MM.1S (cell line): ENCODE measurements at regions not wholly inside any gene's neighbourhood (a gene's known extent, or its start where the extent isn't known, plus 50 kb on each side); places are given as distances from the start of the nearest gene placed in this dataset.

Experiments
- DNase-seq: peaks from one replicate; pipeline ENCODE4 v3.0.0-alpha.2; 2015
- H2AFZ ChIP-seq: fragments of 300-600 bp; sonication (generic); 2 replicates; pipeline ENCODE4 v1.6.0; 2016; ENCODE audit warnings: antibody characterized with exemption, low read length
- H3F3A ChIP-seq: fragments of 300-600 bp; sonication (generic); 2 replicates; pipeline ENCODE4 v1.6.1; 2016; ENCODE audit warnings: mild to moderate bottlenecking, antibody characterized with exemption, low read length, moderate library complexity, mixed read lengths; ENCODE audit not compliant: insufficient read depth
- H3K27ac ChIP-seq: fragments of 300-600 bp; sonication (generic); 2 replicates; pipeline ENCODE4 v1.5.1; 2016; ENCODE audit warnings: mild to moderate bottlenecking, low read length
- H3K27me3 ChIP-seq: fragments of 300-600 bp; sonication (generic); replicated peaks from 2 replicates; pipeline ENCODE4 v1.6.0; 2016; ENCODE audit warnings: low read length; ENCODE audit not compliant: insufficient read depth
- H3K36me3 ChIP-seq: fragments of 300-600 bp; sonication (generic); replicated peaks from 2 replicates; pipeline ENCODE4 v1.6.1; 2016; ENCODE audit warnings: mild to moderate bottlenecking, low read length, mixed read lengths; ENCODE audit not compliant: insufficient read depth
- H3K4me1 ChIP-seq: fragments of 300-600 bp; sonication (generic); 2 replicates; pipeline ENCODE4 v1.6.1; 2016; ENCODE audit warnings: low read length, mixed read lengths
- H3K4me2 ChIP-seq: fragments of 300-600 bp; sonication (generic); 2 replicates; pipeline ENCODE4 v1.6.0; 2016; ENCODE audit warnings: low read depth, low read length
- H3K4me3 ChIP-seq: fragments of 300-600 bp; sonication (generic); 2 replicates; pipeline ENCODE4 v1.5.1; 2016; ENCODE audit warnings: low read length, mixed read lengths
- H3K79me2 ChIP-seq: fragments of 300-600 bp; sonication (generic); 2 replicates; pipeline ENCODE4 v1.6.1; 2016; ENCODE audit warnings: mixed run types, low read length, mixed read lengths
- H3K9ac ChIP-seq: fragments of 300-600 bp; sonication (generic); 2 replicates; pipeline ENCODE4 v1.6.1; 2016; ENCODE audit warnings: low read length, mixed read lengths
- H3K9me2 ChIP-seq: fragments of 300-600 bp; sonication (generic); replicated peaks from 2 replicates; pipeline ENCODE4 v1.6.1; 2016; ENCODE audit warnings: mild to moderate bottlenecking, low read length, mixed read lengths; ENCODE audit not compliant: insufficient read depth
- H3K9me3 ChIP-seq: fragments of 300-600 bp; sonication (generic); replicated peaks from 2 replicates; pipeline ENCODE4 v1.6.1; 2016; ENCODE audit warnings: mild to moderate bottlenecking, low read length, mixed read lengths; ENCODE audit not compliant: insufficient read depth
- H4K20me1 ChIP-seq: fragments of 300-600 bp; sonication (generic); 2 replicates; pipeline ENCODE4 v1.6.1; 2016; ENCODE audit warnings: mild to moderate bottlenecking, low read length, moderate library complexity, mixed read lengths; ENCODE audit not compliant: insufficient read depth
- EZH2 ChIP-seq: fragments of 300-600 bp; sonication (generic); optimal IDR thresholded peaks from 2 replicates; pipeline ENCODE3; 2017; ENCODE audit warnings: low read depth, mild to moderate bottlenecking, antibody characterized with exemption, low read length, mixed read lengths
- EZH2phosphoT487 ChIP-seq: fragments of 300-600 bp; sonication (generic); IDR thresholded peaks from 2 replicates; pipeline ENCODE4 v1.6.1; 2018; ENCODE audit warnings: antibody characterized with exemption, low read length
- TF ChIP-seq, protein P1 (sequence below): fragments of 300-600 bp; sonication (generic); IDR thresholded peaks from 2 replicates; pipeline ENCODE4 v1.5.1; 2016; ENCODE audit warnings: antibody characterized with exemption, low read length, mixed read lengths

- no peak overlapping the region for H3K27ac ChIP-seq
These were observed 488.8 kb upstream of the ZMIZ1 start for GRCh38 chr10:78579995-78580394.

DNA sequence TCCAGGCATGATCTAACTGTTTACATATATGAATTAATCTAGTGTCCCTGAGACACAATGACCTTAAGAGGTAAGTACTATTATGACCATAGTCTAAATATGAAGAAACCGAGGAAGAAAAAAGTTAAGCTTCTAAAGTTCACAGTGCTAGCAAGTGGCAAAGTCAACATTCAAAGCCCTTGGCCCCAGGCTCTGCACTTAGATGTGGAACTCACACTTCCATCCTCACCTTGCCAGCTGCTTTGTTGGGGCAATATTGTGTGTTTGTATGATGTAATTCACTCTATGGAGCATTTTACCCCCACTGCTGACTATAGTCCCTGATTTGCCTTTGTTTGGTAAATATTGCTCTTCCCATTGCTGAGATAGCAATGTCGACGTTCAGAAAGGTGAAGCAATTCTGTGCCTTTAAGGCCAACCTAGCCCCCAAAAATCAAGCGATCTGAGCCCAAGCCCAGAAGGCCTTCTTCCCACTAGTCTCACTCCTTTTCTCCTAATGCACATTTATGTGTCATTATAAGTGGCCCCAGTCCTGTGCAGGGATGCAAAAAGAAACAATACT is 487.6 kb upstream of the ZMIZ1 start:
- Histone ChIP-seq H4K20me1 (no peaks in the 10 kb centered on the region), H3K9me3 (no peaks in the 10 kb centered on the region), H3K27me3 (no peaks in the 10 kb centered on the region), H3K79me2 (no peaks in the 10 kb centered on the region), H2AFZ (no peak overlapping the region), H3K27ac (no peak overlapping the region), H3F3A (no peaks in the 10 kb centered on the region), H3K4me2 (no peak overlapping the region), H3K9me2 (no peaks in the 10 kb centered on the region), H3K4me1 (no peaks in the 10 kb centered on the region), H3K36me3 (no peaks in the 10 kb centered on the region), H3K9ac (no peak overlapping the region), H3K4me3 (no peak overlapping the region)
- no peak for DNase-seq
- TF ChIP-seq, protein P1, sequence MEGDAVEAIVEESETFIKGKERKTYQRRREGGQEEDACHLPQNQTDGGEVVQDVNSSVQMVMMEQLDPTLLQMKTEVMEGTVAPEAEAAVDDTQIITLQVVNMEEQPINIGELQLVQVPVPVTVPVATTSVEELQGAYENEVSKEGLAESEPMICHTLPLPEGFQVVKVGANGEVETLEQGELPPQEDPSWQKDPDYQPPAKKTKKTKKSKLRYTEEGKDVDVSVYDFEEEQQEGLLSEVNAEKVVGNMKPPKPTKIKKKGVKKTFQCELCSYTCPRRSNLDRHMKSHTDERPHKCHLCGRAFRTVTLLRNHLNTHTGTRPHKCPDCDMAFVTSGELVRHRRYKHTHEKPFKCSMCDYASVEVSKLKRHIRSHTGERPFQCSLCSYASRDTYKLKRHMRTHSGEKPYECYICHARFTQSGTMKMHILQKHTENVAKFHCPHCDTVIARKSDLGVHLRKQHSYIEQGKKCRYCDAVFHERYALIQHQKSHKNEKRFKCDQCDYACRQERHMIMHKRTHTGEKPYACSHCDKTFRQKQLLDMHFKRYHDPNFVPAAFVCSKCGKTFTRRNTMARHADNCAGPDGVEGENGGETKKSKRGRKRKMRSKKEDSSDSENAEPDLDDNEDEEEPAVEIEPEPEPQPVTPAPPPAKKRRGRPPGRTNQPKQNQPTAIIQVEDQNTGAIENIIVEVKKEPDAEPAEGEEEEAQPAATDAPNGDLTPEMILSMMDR = no peak
- no peak for TF ChIP-seq EZH2
- no peak for TF ChIP-seq EZH2phosphoT487

More at GRCh38 chr10:78579995-78580394, 488.8 kb upstream of the ZMIZ1 start:
- no peaks in the 10 kb centered on the region for H3K79me2 ChIP-seq
- H4K20me1 ChIP-seq = no peaks in the 10 kb centered on the region
- H3K36me3 ChIP-seq = no peaks in the 10 kb centered on the region
- H3K4me3 ChIP-seq = no peak overlapping the region
- no peaks in the 10 kb centered on the region for H3K9me3 ChIP-seq
- DNase-seq = no peak
- no peaks in the 10 kb centered on the region for H3K4me1 ChIP-seq
- no peaks in the 10 kb centered on the region for H3K9me2 ChIP-seq
- no peaks in the 10 kb centered on the region for H3K27me3 ChIP-seq
- TF ChIP-seq EZH2phosphoT487 (no peak), EZH2 (no peak)
- TF ChIP-seq, protein P1 = no peak
- no peak overlapping the region for H3K9ac ChIP-seq
- no peak overlapping the region for H2AFZ ChIP-seq
- no peaks in the 10 kb centered on the region for H3F3A ChIP-seq
- no peak overlapping the region for H3K4me2 ChIP-seq

DNA sequence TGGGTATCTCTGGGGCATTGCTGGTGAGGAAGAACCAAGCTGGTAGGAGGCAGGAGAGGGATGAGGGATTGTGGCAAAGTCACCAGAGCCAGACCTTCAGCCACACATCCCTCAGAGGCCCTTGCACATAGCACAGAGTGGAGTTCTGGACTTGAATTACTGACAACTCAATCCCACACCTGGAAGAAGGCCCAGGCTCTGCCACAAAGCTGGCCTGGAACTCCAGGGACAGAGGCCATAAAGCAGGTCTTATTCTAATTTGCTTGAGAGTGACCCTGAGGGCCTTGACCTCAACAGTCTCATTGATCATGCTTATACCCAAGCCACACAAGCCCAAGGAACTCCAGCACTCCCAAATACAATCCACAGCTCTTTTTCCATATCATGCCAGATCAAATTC is 486.2 kb upstream of the ZMIZ1 start:
- TF ChIP-seq EZH2phosphoT487 (no peak), EZH2 (no peak)
- TF ChIP-seq, protein P1 = no peak
- no peak overlapping the region for H3K9ac ChIP-seq
- H3K4me1 ChIP-seq = no peaks in the 10 kb centered on the region
- no peak overlapping the region for H3K4me2 ChIP-seq
- H3K9me3 ChIP-seq = no peaks in the 10 kb centered on the region
- no peaks in the 10 kb centered on the region for H3K9me2 ChIP-seq
- no peak overlapping the region for H3K4me3 ChIP-seq
- H3F3A ChIP-seq = no peaks in the 10 kb centered on the region
- no peak for DNase-seq
- H3K79me2 ChIP-seq = no peaks in the 10 kb centered on the region
- no peak overlapping the region for H2AFZ ChIP-seq
- H3K27me3 ChIP-seq = no peaks in the 10 kb centered on the region
- H4K20me1 ChIP-seq = no peaks in the 10 kb centered on the region
- H3K36me3 ChIP-seq = no peaks in the 10 kb centered on the region
- H3K27ac ChIP-seq = no peak overlapping the region
